GM21390 (cell line): ENCODE measurements at regions not wholly inside any gene's neighbourhood (a gene's known extent, or its start where the extent isn't known, plus 50 kb on each side); places are given as distances from the start of the nearest gene placed in this dataset.

Experiments
- ATAC-seq: cut with Tn5 transposase; IDR thresholded peaks from one replicate; pipeline ENCODE4 v1.9.1; 2021; ENCODE audit not compliant: unreplicated experiment

- no peak for ATAC-seq
Observed at GRCh38 chr21:43318841-43319781, 107.8 kb downstream of the SIK1 start.

GRCh38 chr21:43318368-43318767 lies 108.6 kb downstream of the SIK1 start:
- no peak for ATAC-seq

GRCh38 chr21:43317959-43318358 lies 109.0 kb downstream of the SIK1 start:
- ATAC-seq: no peak

GRCh38 chr21:43317254-43317748 lies 109.6 kb downstream of the SIK1 start:
- ATAC-seq: no peak

GRCh38 chr21:43316156-43316845 lies 110.6 kb downstream of the SIK1 start:
- no peak for ATAC-seq

GRCh38 chr21:43315244-43316137 lies 111.4 kb downstream of the SIK1 start:
- no peak for ATAC-seq

- ATAC-seq: no peak
Observed at GRCh38 chr21:43313939-43314405, 113.0 kb downstream of the SIK1 start.

- no peak for ATAC-seq
Observed at GRCh38 chr21:43313221-43313938, 113.6 kb downstream of the SIK1 start.

GRCh38 chr21:43312751-43313169 lies 114.2 kb downstream of the SIK1 start:
- no peak for ATAC-seq

GRCh38 chr21:43312011-43312410 lies 114.9 kb downstream of the SIK1 start:
- no peak for ATAC-seq

GRCh38 chr21:43311301-43311817 lies 115.6 kb downstream of the SIK1 start:
- ATAC-seq: no peak

- no peak for ATAC-seq
Observed at GRCh38 chr21:43308815-43309283, 118.1 kb downstream of the SIK1 start.

- ATAC-seq: no peak
Observed at GRCh38 chr21:43308101-43308814, 118.7 kb downstream of the SIK1 start.

GRCh38 chr21:43307677-43308070 lies 119.3 kb downstream of the SIK1 start:
- no peak for ATAC-seq

- no peak for ATAC-seq
Observed at GRCh38 chr21:43306911-43307676, 119.8 kb downstream of the SIK1 start.

GRCh38 chr21:43306391-43306790 lies 120.5 kb downstream of the SIK1 start:
- ATAC-seq: no peak

- ATAC-seq: no peak
Observed at GRCh38 chr21:43305811-43306311, 121.1 kb downstream of the SIK1 start.

- no peak for ATAC-seq
Observed at GRCh38 chr21:43305336-43305665, 121.6 kb downstream of the SIK1 start.
